ELR (cell line): ENCODE measurements at regions not wholly inside any gene's neighbourhood (a gene's known extent, or its start where the extent isn't known, plus 50 kb on each side); places are given as distances from the start of the nearest gene placed in this dataset.

Experiments
- DNase-seq: peaks from one replicate; pipeline ENCODE4 v3.0.0-alpha.2; 2015; ENCODE audit warnings: low read depth

DNA sequence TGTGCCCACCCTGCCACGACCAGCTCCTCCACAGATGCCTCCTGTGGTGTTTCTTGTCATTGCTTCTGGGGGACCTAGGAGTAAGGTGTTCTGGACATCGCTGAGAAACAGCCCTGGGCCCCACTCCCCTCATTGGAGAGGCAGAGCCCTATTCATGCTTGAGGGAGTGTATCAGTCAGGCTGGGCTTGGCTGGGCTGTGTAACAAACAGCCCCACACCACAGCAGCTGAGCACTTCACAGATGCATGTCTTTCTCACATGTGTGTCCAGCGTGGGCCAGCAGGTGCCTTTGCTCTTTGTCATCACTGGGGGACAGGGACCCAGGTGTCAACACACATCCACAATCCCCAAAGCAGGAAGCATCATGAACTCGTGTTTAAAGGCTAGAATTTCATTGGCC lies 65.1 kb upstream of the FBRSL1 start:
- no peak for DNase-seq

DNA sequence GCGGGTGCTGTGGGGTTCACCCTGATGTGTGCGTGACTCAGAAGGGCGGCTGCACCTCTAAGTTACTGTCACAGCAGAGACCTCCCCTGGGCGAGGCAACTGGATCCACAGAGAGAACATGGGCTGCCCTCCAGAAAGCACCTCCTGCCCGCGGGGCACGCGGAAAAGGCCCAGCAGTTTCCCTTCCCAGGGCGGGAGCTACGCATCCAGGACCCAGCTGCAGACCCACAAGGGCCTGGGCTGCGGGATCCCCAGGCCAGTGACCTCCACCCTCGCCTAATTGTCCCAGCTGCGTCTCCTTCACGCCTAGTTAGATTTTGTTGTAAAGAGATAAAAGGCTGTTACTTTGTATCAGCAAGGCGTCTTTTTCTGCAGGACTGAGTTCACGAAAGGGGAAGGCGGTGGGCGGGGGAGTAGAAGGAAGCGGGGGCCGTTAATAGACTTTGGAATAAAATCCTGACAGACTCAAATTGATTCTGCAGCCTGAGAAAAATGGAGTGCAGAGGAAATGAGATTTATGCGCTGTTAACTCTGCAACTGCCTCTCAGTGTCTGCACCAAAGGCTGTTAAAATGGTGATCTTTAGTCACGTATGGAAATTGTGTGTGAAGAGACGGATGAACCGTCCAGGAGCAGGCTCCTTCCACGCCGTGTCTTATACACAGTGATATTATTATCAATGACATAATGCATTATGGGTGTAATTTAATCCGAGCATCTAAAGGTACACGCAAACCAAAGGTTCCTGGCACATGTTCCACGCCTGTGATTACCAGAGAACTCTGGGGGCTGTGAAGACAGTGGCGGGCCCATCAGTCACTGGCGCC lies 65.9 kb upstream of the FBRSL1 start:
- no peak for DNase-seq

DNA sequence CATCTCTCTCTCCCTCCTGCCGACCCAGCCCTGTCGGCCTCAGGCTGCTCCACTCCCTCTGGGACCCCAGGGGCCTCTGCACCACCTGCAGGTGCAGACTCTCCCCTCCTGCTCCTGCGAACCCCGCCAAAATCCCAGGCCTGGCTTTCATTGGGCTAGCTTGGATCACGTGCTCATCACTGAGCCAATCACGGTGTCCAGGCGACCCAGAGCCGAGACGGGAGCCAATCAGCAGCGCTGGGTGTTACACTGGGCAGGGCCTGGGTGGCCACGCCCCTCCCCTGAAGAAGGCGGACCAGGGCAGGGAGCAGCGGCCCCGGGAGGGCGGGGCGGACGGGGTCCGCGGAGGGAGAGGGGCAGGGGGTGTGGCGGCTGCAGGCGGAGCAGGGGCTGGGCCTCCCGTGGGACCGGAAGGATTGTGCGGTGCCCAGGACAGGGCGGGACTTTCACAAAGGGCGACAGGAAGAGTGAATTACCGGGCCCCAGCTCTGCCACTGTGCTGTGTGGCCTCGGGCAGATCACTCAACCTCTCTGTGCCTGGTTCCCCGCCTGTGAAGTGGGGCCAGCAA lies 66.6 kb upstream of the FBRSL1 start:
- DNase-seq = no peak

DNA sequence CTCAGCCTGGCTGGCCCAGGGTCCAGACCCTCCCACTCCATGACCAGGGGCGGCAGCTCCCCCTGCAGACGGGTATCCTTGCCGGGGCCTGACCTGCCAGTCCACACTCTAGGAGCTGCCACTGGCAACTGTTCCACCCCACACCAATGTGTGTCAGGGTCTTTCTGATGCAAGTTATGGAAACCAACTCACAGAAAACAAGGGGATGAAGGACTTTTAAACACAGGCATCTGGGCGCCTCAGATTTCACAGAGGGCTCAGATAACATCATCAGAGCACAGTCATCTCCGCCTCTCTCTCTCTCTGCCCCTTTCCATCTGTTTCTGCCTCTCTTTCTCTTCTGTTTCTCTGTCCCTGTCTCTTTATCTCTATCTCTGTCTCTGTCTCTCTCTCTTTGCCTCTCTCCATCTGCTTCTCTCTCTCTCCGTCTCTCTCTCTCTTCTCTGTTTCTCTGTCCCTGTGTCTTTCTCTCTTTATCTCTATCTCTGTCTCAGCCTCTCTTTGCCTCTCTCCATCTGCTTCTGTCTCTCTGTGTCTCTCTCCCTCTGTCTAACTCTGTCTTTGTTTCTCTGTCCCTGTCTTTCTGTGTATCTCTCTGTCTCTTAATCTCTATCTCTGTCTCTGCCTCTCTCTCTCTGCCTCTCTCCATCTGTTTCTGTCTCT lies 67.4 kb upstream of the FBRSL1 start:
- DNase-seq = no peak

DNA sequence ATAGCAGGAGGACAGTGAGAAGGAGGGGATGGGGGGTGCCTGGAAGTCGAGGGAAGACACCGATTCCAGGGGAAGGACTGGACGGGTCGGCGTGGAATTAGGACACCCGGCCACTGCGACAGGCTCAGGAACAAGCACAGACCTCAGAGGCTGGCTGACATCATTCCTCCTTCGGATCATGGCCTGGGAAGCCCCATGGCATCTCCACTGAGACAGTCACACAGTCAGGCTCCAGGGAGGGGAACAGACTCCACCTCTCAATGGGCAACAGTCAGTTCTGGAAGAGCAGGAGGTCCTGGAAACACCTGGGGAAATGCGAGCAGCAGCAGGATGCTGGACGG lies 67.9 kb upstream of the FBRSL1 start:
- DNase-seq = no peak

DNA sequence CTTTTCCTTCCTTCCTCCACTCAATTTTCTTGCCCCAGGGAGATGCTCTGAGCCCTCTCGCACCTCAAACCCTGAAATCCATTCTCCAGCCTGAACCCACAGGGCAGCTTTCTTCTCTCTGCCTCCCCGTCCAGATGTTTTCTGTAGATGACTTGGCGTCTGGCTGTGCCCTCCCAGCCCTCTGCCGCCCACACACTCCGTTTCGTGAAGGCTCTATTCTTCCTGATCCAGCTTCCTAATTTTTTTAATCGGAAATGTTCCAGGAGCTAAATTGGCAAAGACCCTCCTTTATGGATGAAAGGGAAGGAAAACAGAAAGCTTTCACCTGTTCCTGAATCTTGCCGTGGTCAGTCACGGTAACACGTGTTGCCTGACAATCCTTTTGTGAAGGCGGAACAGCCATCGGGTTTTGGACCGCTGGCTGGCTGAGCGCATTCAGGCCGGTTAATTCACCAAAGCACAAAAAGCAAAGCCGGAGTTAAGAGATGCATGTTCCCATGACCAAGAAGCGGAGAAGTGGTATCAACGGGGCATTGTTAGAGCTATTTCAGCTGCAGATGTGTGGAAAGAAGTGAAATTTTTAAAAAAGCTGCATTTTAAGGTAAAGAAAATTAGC lies 70.2 kb upstream of the FBRSL1 start:
- DNase-seq = no peak

DNA sequence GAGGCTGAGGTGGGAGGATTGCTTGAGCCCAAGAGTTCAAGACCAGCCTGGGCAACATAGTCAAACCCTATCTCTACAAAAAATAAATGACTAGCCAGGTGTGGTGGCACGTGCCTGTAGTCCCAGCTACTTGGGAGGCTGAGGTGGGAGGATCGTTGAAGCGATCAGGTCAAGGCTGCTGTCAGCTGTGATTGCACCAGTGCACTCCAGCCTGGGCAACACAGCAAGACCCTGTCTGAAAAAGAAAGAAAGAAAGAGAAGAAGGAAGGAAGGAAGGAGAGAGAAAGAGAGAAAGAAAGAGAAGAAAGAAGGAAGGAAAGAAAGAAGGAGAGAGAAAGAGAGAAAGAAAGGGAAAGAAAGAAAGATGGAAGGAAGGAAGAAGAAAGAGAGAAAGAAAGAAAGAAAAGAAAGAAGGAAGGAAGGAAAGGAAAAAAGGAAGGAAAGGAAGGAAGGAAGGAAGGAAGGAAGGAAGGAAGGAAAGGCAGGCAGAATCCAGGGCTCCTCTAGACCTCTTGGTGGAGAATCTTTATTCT lies 71.5 kb upstream of the FBRSL1 start:
- DNase-seq = no peak

DNA sequence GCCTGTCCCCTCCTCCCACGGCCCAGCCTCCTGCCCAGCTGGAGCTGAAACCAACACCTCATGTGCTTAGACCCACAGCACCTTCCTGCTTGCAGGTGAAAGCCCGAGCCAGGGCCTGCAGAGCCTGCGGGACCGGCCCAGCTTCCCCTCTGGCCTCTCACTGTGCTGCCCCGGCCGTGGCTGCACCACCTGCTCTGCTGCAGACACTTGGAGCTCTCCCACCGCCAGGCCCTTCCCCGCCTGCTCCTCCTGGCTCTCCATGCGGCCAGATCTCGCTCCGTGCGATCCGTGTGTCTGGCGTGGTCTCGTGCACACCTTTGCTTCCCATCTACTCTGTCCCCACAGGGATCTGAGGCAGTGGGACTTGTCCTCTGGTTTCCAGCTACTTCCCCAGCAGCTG lies 72.2 kb upstream of the FBRSL1 start:
- DNase-seq = no peak

DNA sequence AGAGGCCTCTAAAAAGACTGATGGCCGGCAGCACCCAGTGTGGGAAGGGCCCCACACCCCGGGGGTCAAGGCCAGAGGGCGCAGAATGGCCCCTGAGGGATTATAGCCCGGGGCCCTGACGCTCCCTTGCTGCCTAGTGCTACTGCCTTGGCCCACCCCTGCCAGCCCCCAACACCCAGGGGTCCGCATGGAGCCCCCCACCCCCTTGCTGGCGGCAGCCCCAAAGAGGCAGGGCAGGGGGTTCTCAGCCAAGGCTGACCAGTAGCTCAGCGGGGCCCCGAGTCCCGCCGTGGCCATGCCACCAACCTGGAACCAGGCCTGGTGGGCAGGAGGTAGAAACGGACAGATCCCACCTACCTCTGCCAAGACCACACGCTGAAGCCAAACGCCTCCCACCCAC lies 73.1 kb upstream of the FBRSL1 start:
- no peak for DNase-seq

DNA sequence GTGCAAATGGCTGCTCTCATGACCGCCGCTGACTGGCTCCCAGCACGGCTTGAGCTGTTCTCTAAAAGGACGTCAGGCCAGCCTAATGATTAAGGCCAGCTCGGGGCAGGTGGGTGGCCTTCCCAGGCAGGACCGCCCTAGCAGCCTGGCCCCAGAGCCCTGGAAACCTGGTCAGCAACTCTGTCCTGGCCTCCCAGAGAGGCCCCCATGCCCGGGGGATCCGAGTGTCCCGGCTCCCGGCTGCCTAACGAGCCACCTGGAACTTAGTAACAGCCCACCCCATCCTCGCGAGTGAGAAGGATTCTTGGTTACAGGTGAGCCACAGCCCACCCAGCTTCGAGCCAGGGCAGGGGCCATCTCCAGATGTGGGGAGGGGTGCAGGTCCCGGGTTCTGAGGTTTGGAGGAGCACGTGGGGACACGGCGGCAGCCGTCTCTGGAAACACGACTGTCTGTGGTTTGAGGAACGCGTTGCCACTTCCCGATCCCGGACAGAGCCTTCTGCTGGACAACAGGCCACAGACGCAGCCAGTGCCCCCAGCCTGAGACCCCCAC lies 73.8 kb upstream of the FBRSL1 start:
- no peak for DNase-seq

DNA sequence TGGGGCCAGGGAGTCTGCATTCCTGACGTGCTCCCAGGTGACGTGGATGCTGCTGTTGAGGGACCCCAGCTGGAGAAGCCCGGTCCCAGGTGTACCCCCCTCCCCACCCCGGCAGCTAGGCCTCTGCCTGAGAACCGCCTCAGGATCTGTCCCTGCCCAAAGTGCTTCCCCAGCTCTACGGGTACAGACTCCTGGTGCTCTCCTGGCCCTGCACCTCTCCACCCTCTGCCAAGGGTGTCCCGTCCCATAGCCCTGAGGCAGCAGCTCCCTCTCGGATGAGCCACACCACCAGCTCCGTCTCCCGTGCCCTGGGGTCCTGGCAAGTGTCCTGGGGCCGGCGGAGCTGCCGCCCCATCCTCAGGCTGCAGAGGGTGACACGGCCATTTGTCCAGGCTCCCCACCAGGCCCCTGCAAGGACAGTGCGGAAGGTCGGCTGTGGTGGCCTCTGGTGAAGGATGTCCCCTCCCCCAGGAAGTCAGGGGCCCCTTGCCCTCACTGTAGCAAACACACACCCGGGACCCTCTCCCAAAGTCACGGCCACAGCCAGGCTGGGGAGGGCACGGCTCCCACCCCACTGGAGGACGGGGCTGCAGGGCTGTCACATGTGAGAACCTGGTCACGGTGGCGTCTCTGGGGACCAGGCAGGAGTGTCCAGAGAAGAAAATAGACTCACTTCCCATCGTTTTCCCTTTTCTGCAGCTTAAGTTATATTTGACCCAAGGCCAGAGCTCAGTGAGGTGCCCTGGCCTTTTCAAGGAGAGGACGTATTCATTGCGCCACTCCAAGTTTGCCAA lies 74.4 kb upstream of the FBRSL1 start:
- no peak for DNase-seq

DNA sequence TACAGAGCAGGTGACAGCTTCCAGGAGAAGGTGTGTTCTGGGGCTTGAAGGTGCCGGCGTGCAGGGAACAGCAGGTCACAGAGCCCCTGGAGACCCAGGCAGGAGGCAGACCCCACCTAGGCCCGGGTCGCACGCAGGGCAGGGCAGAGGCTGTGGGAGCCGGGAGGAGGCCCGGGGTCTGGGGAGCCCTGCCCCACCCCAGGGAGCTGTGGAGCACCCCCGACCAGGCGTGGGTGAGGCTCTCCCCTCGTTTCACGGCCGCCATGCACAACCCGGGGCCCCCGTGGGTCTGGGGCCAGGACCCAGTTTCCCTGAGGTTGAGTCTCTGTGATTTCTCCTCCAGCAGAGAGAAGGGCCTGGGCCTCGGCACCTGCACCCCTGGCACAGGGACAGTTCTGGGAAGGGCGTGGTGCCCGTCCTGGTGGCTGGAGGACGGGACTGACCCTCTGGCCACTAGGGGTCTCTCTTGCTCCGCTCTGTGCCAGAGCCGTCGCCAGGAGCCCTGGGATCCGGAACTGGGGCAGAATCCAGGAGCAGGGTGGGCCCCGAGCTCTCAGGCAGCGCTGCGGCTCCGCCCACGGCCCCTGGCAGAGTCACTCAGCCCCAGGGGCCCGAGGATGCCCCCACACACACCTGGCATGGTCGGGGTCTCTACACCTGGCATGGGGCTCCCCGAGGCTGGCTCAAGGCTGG lies 75.2 kb upstream of the FBRSL1 start:
- peak; percentile 81 for DNase-seq

DNA sequence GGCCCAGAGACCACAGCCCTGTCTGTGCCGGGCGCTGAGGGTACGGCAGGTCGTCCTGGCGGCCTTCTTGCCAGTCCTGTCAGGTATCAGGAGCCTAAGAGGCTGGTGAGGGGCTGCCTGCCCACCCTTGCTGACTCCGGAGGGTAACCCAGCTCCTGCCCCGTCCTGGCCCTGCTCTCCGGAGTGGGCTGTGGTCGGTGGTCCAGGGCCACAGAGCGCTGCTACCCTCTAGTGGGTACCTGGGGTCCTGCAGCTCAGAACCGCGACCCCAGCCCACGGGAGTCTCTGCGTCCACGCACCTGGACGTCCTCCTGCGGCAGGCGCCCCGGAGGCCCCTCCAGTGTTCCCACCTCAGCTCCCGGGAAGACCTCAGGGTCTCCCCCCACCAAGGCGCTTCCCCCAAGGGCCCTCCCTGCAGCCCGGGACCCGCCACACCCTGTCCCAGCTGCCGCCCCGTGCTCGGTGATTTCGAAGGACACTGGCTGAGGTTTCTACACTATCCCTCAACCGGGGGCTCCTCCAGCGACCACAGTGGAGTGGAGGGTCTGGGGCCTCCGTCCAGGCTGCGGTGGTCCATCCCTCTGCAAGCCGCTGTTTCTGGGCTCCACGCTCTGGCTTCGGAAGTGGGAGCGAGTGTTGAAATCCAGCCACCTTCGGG lies 75.9 kb upstream of the FBRSL1 start:
- DNase-seq = no peak

DNA sequence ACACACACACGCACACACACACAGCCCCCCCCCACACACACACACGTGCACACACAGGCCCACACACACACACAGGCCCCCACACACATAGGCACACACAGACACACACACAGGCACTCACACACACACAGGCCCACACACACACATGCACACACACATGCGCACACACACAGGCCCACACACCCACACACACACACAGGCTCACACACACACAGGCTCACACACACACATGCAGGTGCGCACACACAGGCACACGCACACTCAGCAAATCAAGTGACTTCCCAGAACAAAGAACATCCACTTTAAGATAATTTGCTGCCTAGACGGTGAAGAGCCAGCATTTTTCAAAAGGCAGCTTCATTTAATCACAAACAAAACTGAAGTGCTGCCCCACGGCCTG lies 78.5 kb upstream of the FBRSL1 start:
- no peak for DNase-seq

DNA sequence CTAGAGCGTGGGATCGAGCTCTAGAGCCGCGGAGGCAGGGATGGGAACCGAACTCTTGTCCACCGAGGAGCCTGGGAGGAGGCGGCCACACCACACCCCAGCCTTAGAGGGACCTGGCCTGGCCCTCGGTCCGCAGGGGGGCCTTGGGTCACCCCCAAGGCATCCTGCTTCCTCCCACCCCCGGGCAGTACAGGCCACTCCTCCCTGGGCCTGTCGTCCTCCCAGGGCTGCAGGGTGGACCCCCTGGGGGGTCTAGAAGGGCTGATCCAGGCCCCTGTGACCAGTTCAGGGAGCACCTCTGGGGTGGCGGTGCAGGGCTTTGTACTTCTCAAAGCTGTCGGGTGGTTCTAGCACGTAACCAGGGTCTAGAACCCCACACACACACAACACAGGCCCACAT lies 79.1 kb upstream of the FBRSL1 start:
- no peak for DNase-seq

DNA sequence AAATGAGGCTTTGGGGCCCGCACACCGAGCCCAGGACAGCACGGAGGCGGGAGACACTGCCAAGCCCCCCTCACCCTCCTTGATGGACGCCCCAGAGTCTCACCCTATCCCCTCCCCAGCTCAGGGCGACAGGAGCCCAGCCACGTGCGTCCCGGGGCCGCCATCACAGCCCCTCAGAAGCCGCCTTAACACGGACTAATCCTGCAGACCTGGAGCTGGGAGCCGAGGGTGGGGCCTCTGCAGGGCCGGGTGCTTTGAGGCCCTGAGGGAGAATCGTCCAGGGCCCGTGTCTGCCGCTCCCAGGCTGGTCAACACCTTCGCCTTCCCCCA lies 79.7 kb upstream of the FBRSL1 start:
- no peak for DNase-seq

DNA sequence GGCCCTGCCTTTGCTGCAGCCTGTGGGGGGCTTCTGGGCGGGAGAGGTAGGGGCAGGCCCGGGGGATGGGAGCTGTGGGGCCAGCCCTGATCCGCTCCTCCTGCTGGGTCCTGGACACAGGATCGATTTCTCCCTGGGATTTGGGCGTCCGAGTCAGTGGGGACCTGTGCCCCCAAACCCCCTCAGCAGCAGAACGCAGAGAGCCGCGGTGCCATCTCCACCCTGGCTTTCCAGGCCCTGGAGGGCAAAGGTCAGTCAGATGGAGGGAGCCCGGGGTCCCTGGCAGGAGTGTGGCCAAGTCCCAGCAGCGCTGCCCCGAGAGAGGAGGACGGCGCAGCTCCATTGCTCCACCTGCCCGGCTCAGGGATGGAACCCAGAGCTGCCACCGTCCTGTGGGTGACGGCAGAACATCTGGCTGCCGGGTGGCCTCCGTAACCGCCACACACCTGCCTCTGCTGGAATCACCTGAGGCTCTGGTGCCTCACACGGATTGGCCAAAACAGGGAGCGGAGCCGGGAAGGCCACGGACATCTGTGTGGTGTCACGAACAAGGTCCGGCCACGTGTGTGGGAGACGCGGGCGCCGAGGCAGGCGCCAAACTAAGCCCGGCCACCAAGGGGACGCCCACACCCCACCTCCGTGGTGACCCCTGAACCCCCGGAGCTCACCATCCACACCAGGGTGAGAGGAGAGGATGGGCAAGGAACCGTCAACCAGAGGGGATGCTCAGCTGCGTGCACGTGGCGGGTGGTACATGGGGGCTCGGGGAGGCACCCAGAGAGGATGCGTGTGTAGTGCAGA lies 80.3 kb upstream of the FBRSL1 start:
- no peak for DNase-seq

DNA sequence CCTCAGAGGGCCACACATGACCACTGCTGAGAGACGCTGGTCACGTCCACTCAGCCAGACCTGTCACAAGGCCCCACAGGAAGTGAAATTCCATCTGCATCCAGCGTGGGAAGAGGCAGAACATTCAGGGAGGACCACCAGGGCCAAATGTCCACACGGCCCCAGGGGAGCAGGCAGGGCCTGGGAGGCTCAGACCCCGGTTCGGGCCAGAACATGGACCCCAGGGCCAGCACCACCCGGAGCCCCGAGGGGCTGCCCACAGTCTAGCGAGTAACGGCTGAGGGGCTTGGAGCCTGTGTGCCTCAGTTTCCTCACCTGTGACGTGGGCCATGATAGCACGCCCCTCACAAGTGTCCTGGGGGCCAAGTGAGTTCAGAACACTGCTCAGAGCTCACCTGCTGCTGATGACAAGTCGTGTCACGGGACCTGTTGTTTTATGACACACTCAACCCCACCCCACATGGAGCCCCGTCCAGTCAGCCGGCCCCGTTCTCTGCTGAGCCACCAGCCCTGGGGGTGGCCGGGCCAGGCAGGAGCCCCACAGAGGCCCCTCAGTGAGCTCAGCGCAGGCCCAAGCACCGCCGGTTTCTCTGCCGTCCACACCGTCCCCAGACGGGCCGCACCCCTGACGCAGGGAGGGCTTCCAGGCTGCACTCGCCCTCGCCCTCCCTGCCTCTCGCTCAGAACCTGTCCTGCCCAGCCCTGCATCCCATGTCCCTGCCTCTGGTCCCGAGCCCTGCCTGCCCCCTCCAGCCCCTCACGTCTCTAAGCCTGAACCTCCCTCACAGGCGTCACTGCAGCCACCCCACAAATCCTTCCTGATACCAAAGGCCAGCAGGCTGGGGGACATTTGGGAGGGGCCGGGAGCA lies 79.5 kb upstream of the GALNT9 start:
- DNase-seq = no peak

DNA sequence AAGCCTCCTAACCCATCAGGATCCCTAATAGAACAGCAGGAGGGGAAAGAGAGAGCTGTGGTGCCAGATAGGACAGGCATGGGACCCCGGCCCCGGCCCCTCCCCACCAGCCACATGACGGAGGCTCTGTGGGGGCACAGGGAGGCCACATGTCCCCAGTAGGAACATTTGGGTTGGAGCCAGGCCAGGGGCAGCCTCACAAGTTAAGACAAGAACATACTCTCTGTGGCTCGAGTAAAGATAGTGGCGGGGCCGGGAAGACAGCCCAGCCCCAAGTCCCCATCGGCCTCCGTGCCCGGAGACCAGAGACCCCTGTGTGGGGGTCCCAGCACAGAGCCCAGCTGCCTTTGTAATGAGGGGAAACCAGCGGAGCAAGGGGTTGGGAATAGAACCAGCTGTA lies 78.6 kb upstream of the GALNT9 start:
- no peak for DNase-seq
